K562 (cell line): ENCODE measurements at regions not wholly inside any gene's neighbourhood (a gene's known extent, or its start where the extent isn't known, plus 50 kb on each side); places are given as distances from the start of the nearest gene placed in this dataset.

Experiments used
- ATAC-seq: fragments of 200-7000 bp; cut with Tn5 transposase; 3 replicates; pipeline ENCODE4 v1.9.1; 2020; ENCODE audit warnings: moderate library complexity
- BruUV-seq: library from RNA; stranded (reverse); fragments of 400-500 nt; replicated peaks from 2 replicates; lab custom pipeline; 2021; lab: Mats Ljungman, UMichigan
- CTCF ChIA-PET: fragments of 300-600 bp; formaldehyde crosslinking; extraction: SDS; loops from one replicate; lab custom pipeline; 2021; ENCODE audit warnings: low intra/inter-chr PET ratio; lab: Yijun Ruan, JAX
- POLR2A ChIA-PET: fragments of 300-600, 350-650 bp; sonication (Branson Sonifier 250); formaldehyde crosslinking; extraction: SDS; loops from one replicate; lab custom pipeline; 2021; ENCODE audit warnings: antibody characterized with exemption, inconsistent platforms; lab: Yijun Ruan, JAX
- DNase-seq, 4 experiments: peaks; one replicate each; pipeline versions ENCODE4 v3.0.0 to v3.0.0-alpha.2; 2011 to 2018; ENCODE audit warnings: low spot score in 3 of 4, mixed read lengths in 3 of 4; ENCODE audit errors: extremely low read depth in 1 of 4
- FAIRE-seq: peaks from 2 replicates; lab custom pipeline; 2011; peaks lifted over from hg19 to GRCh38; lab: Jason Lieb, UNC
- H2AFZ ChIP-seq: 2 replicates; pipeline ENCODE4 v1.6.0; 2011; ENCODE audit warnings: low read depth, low read length, control low read depth, inconsistent platforms
- H3K27ac ChIP-seq: fragments of 200-600 bp; 3 replicates; pipeline ENCODE4 v1.8.0; 2011; ENCODE audit warnings: low read depth, mild to moderate bottlenecking, control low read depth, inconsistent platforms, low read length, moderate library complexity, mixed read lengths; ENCODE audit errors: extremely low read depth
- H3K27me3 ChIP-seq, 2 experiments: fragments of 300-600 bp in 1 of 2; 2 replicates in 1 of 2; 3 replicates in 1 of 2; pipeline versions ENCODE4 v1.6.0 to v1.8.0; 2011; ENCODE audit warnings: inconsistent platforms in 2 of 2, low read length in 2 of 2, mild to moderate bottlenecking in 1 of 2, mixed read lengths in 1 of 2, moderate library complexity in 1 of 2; ENCODE audit not compliant: control insufficient read depth in 2 of 2, insufficient read depth in 2 of 2
- H3K36me3 ChIP-seq: fragments of 300-600 bp; 3 replicates; pipeline ENCODE4 v1.8.0; 2011; ENCODE audit warnings: mild to moderate bottlenecking, low read length, inconsistent platforms; ENCODE audit not compliant: control insufficient read depth, insufficient read depth
- H3K4me1 ChIP-seq, 2 experiments: fragments of 200-600 bp in 1 of 2; replicated peaks in 1 of 2; 2 replicates in 1 of 2; 3 replicates in 1 of 2; pipeline versions ENCODE4 v1.5.1 to v1.8.0; 2011; ENCODE audit warnings: inconsistent platforms in 2 of 2, low read length in 2 of 2, mild to moderate bottlenecking in 1 of 2, mixed read lengths in 1 of 2, moderate library complexity in 1 of 2; ENCODE audit not compliant: control insufficient read depth in 2 of 2, insufficient read depth in 2 of 2
- H3K4me2 ChIP-seq: 2 replicates; pipeline ENCODE4 v1.6.1; 2011; ENCODE audit warnings: low read length, control low read depth, inconsistent platforms, mixed read lengths; ENCODE audit not compliant: insufficient read depth
- H3K4me3 ChIP-seq: fragments of 200-600 bp; sonication (generic), shearing (Covaris generic); 2 replicates; pipeline ENCODE4 v1.5.1; 2016; ENCODE audit warnings: control low read depth, inconsistent platforms
- H3K79me2 ChIP-seq: fragments of 200-600 bp; 3 replicates; pipeline ENCODE4 v1.8.0; 2011; ENCODE audit warnings: low read length, inconsistent platforms; ENCODE audit not compliant: control insufficient read depth, insufficient read depth
- H3K9ac ChIP-seq, 2 experiments: 2 replicates each; pipeline versions ENCODE4 v1.6.0 to v1.6.1; 2011; ENCODE audit warnings: low read depth in 2 of 2, low read length in 2 of 2, control low read depth in 1 of 2, inconsistent platforms in 1 of 2, mild to moderate bottlenecking in 1 of 2, mixed read lengths in 1 of 2; ENCODE audit not compliant: insufficient read depth in 1 of 2
- H3K9me1 ChIP-seq: one replicate; pipeline ENCODE4 v1.6.0; 2011; ENCODE audit warnings: inconsistent platforms, mild to moderate bottlenecking, low read length, moderate library complexity; ENCODE audit not compliant: control insufficient read depth, insufficient read depth
- H3K9me3 ChIP-seq: replicated peaks from 2 replicates; pipeline ENCODE4 v1.5.1; 2011; ENCODE audit warnings: low read depth, low read length, inconsistent platforms; ENCODE audit not compliant: control insufficient read depth, insufficient read depth
- H4K20me1 ChIP-seq: replicated peaks from 2 replicates; pipeline ENCODE4 v1.6.1; 2011; ENCODE audit warnings: low read length, inconsistent platforms, mixed read lengths; ENCODE audit not compliant: control insufficient read depth, insufficient read depth
- GTF2E2 ChIP-seq: fragments of 200-800 bp; sonication (Bioruptor generic); IDR thresholded peaks from 2 replicates; pipeline ENCODE4 v1.6.1; 2016; ENCODE audit warnings: missing genetic modification characterization, missing compliant biosample characterization
- LEF1 ChIP-seq: fragments of 450-650 bp; IDR thresholded peaks from 2 replicates; pipeline ENCODE4 v1.6.1; 2016; ENCODE audit warnings: mild to moderate bottlenecking
- PYGO2 ChIP-seq: fragments of 450-650 bp; IDR thresholded peaks from 2 replicates; pipeline ENCODE4 v1.6.1; 2016; ENCODE audit warnings: mild to moderate bottlenecking, missing genetic modification characterization, moderate library complexity, missing compliant biosample characterization
- RBM25 ChIP-seq: fragments of 200-400 bp; formaldehyde crosslinking; IDR thresholded peaks from 2 replicates; pipeline ENCODE4 v1.6.1; 2018; ENCODE audit warnings: low read length, low read depth, moderate library complexity; ENCODE audit not compliant: severe bottlenecking
- SRF ChIP-seq, 2 experiments: fragments of 250-450, 450-650 bp in 1 of 2; sonication (Bioruptor Pico) in 1 of 2; sonication (generic) in 1 of 2; formaldehyde crosslinking; IDR thresholded peaks; 2 replicates each; pipeline versions ENCODE4 v1.5.0 to v1.5.1; 2020 to 2022; ENCODE audit warnings: mild to moderate bottlenecking in 1 of 2, missing genetic modification reagents in 1 of 2
- TAF1 ChIP-seq: IDR thresholded peaks from 2 replicates; pipeline ENCODE4 v1.6.1; 2011; ENCODE audit warnings: mild to moderate bottlenecking, low read length, moderate library complexity; ENCODE audit not compliant: insufficient read depth, control insufficient read depth, severe bottlenecking; ENCODE audit errors: extremely low read depth
- TAF15 ChIP-seq: fragments of 200-400 bp; formaldehyde crosslinking; IDR thresholded peaks from 2 replicates; pipeline ENCODE4 v1.6.1; 2017; ENCODE audit warnings: mild to moderate bottlenecking, low read depth, low read length, moderate library complexity
- ZNF212 ChIP-seq: fragments of 450-650 bp; formaldehyde crosslinking; IDR thresholded peaks from 2 replicates; pipeline ENCODE4 v1.4.0; 2020; ENCODE audit warnings: mild to moderate bottlenecking
- ZNF695 ChIP-seq: fragments of 450-650 bp; formaldehyde crosslinking; IDR thresholded peaks from 2 replicates; pipeline ENCODE4 v1.4.0; 2020; ENCODE audit warnings: mild to moderate bottlenecking, moderate library complexity
- WGBS: fragments of 100-300 bp; shearing (Covaris generic); methylation state at CpG from one replicate; pipeline ENCODE4 v1.1.6; 2016; ENCODE audit warnings: low coverage, mixed read lengths; ENCODE audit not compliant: insufficient coverage; ENCODE audit errors: missing lambda C conversion rate; 5-methylcytosine and 5-hydroxymethylcytosine counted together
- in situ Hi-C: fragments of 300-500 bp; cut with MboI; formaldehyde crosslinking; loops from 4 replicates; pipeline ENCODE4 v1.15.0; 2018; ENCODE audit warnings: inconsistent platforms, mixed read lengths
- intact Hi-C: fragments of 100-400 bp; cut with micrococcal nuclease; formaldehyde crosslinking; loops from 2 replicates; pipeline ENCODE4 v1.14.2; 2022
- TF ChIP-seq, protein P1 (sequence below): fragments of 200-800 bp; sonication (Bioruptor generic); IDR thresholded peaks from 2 replicates; pipeline ENCODE4 v1.6.1; 2016; ENCODE audit warnings: missing genetic modification characterization, missing compliant biosample characterization
- TF ChIP-seq, protein P2 (sequence below): sonication (generic); formaldehyde crosslinking; IDR thresholded peaks from 2 replicates; pipeline ENCODE4 v1.8.1; 2023; ENCODE audit warnings: mild to moderate bottlenecking, missing genetic modification reagents
- TF ChIP-seq, protein P3 (sequence below): fragments of 450-650 bp; formaldehyde crosslinking; IDR thresholded peaks from 2 replicates; pipeline ENCODE4 v1.4.0; 2020; ENCODE audit warnings: mild to moderate bottlenecking, moderate library complexity

DNA sequence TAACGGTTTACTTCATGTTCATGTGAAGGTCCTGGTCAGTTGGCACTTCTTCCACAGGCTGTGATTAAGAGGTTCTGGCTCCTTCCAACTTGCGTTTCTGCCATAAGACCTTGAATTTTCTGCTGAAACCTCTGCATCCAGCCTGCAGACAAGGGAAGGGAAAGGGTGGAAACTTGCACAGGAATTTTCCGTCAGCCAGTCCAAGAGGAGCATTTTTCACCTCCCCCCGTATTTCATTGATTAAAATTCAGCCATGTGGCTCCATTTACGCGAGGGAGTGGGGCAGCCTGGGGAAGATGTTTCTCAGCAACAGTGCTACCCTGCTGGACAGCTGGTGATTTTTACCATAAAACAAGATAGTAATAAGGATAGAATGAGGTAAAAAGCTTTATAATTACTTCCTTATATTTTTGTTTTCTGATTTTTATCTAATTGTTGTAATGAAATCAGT lies 101.5 kb upstream of the SMIM36 start:
- no peaks in the 10 kb centered on the region; a peak in 1 of 5 replicates for H3K4me1 ChIP-seq
- H3K9ac ChIP-seq: no peak overlapping the region
- no peaks in the 10 kb centered on the region for H4K20me1 ChIP-seq
- BruUV-seq: no TSS peak
- ATAC-seq (no peak), FAIRE-seq (no peak), DNase-seq (no peak)
- no peak overlapping the region for H3K27ac ChIP-seq
- in situ Hi-C loops: no loop called here
- POLR2A ChIA-PET: no interaction called here
- intact Hi-C loops: no loop called here
- 16% methylated on average over 6 of the region's 6 CpGs for WGBS
- H2AFZ ChIP-seq: peak overlapping the region; percentile 40; the same call in 1 of the 2 replicates
- no peaks in the 10 kb centered on the region for H3K36me3 ChIP-seq
- no peaks in the 10 kb centered on the region for H3K9me1 ChIP-seq
- no peaks in the 10 kb centered on the region for H3K79me2 ChIP-seq
- no peak overlapping the region for H3K4me3 ChIP-seq
- CTCF ChIA-PET: no interaction called here
- peaks cover 0 to 4% of the 10 kb centered on the region in 2 experiments; a peak in 1 of 5 replicates for H3K27me3 ChIP-seq
- H3K9me3 ChIP-seq: no peaks in the 10 kb centered on the region
- H3K4me2 ChIP-seq: no peak overlapping the region
- TF ChIP-seq, protein P1, sequence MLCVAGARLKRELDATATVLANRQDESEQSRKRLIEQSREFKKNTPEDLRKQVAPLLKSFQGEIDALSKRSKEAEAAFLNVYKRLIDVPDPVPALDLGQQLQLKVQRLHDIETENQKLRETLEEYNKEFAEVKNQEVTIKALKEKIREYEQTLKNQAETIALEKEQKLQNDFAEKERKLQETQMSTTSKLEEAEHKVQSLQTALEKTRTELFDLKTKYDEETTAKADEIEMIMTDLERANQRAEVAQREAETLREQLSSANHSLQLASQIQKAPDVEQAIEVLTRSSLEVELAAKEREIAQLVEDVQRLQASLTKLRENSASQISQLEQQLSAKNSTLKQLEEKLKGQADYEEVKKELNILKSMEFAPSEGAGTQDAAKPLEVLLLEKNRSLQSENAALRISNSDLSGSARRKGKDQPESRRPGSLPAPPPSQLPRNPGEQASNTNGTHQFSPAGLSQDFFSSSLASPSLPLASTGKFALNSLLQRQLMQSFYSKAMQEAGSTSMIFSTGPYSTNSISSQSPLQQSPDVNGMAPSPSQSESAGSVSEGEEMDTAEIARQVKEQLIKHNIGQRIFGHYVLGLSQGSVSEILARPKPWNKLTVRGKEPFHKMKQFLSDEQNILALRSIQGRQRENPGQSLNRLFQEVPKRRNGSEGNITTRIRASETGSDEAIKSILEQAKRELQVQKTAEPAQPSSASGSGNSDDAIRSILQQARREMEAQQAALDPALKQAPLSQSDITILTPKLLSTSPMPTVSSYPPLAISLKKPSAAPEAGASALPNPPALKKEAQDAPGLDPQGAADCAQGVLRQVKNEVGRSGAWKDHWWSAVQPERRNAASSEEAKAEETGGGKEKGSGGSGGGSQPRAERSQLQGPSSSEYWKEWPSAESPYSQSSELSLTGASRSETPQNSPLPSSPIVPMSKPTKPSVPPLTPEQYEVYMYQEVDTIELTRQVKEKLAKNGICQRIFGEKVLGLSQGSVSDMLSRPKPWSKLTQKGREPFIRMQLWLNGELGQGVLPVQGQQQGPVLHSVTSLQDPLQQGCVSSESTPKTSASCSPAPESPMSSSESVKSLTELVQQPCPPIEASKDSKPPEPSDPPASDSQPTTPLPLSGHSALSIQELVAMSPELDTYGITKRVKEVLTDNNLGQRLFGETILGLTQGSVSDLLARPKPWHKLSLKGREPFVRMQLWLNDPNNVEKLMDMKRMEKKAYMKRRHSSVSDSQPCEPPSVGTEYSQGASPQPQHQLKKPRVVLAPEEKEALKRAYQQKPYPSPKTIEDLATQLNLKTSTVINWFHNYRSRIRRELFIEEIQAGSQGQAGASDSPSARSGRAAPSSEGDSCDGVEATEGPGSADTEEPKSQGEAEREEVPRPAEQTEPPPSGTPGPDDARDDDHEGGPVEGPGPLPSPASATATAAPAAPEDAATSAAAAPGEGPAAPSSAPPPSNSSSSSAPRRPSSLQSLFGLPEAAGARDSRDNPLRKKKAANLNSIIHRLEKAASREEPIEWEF (CRISPR knock-in tag): no peak
- TF ChIP-seq, protein P2, sequence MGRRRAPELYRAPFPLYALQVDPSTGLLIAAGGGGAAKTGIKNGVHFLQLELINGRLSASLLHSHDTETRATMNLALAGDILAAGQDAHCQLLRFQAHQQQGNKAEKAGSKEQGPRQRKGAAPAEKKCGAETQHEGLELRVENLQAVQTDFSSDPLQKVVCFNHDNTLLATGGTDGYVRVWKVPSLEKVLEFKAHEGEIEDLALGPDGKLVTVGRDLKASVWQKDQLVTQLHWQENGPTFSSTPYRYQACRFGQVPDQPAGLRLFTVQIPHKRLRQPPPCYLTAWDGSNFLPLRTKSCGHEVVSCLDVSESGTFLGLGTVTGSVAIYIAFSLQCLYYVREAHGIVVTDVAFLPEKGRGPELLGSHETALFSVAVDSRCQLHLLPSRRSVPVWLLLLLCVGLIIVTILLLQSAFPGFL (CRISPR knock-in tag): no peak
- TF ChIP-seq GTF2E2 (tag): no peak
- no peak for TF ChIP-seq TAF1
- TF ChIP-seq TAF15: no peak
- no peak for TF ChIP-seq RBM25
- no peak for TF ChIP-seq ZNF212
- no peak for TF ChIP-seq ZNF695 (CRISPR knock-in tag)
- TF ChIP-seq SRF (CRISPR knock-in tag; IDR thresholded peaks at IDR 0.05): no peak
- no peak for TF ChIP-seq PYGO2 (tag)
- TF ChIP-seq LEF1: no peak
- TF ChIP-seq, protein P3, sequence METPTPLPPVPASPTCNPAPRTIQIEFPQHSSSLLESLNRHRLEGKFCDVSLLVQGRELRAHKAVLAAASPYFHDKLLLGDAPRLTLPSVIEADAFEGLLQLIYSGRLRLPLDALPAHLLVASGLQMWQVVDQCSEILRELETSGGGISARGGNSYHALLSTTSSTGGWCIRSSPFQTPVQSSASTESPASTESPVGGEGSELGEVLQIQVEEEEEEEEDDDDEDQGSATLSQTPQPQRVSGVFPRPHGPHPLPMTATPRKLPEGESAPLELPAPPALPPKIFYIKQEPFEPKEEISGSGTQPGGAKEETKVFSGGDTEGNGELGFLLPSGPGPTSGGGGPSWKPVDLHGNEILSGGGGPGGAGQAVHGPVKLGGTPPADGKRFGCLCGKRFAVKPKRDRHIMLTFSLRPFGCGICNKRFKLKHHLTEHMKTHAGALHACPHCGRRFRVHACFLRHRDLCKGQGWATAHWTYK (CRISPR knock-in tag): no peak
